NAMALWA (cell line): ENCODE measurements at regions not wholly inside any gene's neighbourhood (a gene's known extent, or its start where the extent isn't known, plus 50 kb on each side); places are given as distances from the start of the nearest gene placed in this dataset.

Source experiments
- DNase-seq: peaks from one replicate; pipeline ENCODE4 v3.0.0-alpha.2; 2015; ENCODE audit warnings: low spot score

DNA sequence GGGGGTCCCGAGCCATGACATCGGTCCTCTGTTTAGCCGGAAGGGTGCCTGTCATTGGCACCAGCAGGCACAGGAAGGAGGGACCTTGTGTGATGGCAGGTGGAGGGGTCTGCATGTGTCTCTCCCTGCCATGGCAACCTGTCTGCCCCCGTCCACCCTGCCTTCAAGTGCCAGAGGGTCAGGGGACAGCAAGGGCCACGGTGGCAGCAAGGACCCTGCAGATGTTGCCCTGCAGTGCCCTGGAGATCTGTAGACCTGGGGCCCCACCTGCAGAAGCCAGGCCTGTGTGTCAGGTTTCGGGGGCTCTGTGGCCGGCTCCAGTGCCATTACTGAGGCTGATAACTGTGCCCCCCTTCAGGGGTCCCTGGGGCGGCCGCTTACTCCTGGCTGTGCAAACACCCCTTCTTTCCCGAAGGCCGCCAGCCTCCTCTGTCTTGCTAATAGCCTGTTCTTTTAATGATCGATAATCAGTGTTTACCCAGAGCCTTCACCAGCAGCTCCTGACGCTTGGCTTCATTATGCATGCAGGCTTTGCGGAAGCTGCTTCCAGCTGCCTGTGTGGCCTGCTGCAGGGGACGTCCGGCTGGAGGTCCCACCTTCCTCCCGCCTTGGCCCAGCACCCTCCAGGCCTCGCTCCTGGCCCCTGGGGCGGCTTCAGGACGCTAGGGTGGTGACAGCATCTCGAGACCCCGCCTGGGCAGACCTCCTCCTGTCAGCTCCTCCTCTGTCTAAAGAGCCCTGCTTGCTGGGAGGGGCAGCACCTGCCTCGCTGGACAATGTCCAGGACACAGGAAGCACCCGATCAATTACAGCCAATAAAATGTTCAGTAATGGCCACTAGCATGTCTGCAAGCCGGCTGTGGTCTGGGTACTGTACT lies 153.0 kb downstream of the KIF26A start:
- no peak for DNase-seq

- no peak for DNase-seq
Observed at GRCh38 chr14:104292084-104292970, 153.9 kb downstream of the KIF26A start.

- no peak for DNase-seq
Observed at GRCh38 chr14:104293231-104293841, 154.9 kb downstream of the KIF26A start.

GRCh38 chr14:104293851-104294627 lies 155.7 kb downstream of the KIF26A start:
- peak; percentile 17 for DNase-seq

DNA sequence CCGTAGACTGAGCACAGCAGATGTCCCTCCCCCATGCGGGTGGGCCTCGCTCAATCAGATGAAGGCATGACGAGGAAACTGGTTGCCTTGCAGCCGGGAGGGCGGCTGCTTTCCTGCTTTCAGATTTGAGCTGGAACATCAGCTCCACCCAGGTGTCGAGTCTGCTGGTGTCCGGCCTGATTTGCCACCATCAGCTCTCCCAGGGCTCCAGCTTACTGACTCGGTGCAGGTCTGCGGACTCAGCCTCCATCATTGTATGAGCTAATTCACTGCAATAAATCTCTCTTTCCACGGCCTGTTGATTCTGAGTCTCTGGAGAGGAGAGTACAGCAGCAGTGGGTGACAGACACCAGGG lies 156.2 kb downstream of the KIF26A start:
- no peak for DNase-seq

- DNase-seq, result no peak
Observed at GRCh38 chr14:104294983-104295680, 156.7 kb downstream of the KIF26A start.

GRCh38 chr14:104295681-104296387 lies 157.4 kb downstream of the KIF26A start:
- DNase-seq, result no peak

- DNase-seq, result no peak
Observed at GRCh38 chr14:104296388-104297312, 158.3 kb downstream of the KIF26A start.

DNA sequence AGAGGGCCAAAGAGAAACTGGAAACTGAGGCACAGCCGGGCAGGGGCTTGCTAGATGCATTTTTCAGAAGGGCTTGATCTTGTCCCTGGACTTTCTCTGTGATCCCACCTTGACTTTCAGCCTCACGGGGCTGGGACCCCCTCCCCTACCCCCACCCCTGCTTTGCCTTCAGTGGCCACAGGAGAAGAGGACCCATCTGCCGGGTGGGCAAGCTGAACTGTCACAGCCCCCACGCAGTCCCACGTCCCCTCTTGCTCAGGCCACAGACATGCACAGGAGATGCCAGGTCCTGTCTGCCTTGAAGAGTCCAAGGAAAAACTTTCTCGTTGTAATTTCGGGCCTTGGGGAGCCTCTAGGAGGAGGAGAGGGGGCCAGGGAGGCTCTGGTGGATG lies 158.9 kb downstream of the KIF26A start:
- DNase-seq, result no peak

GRCh38 chr14:104297721-104298401 lies 159.5 kb downstream of the KIF26A start:
- no peak for DNase-seq

- DNase-seq, result no peak
Observed at GRCh38 chr14:104298458-104298857, 160.1 kb downstream of the KIF26A start.

DNA sequence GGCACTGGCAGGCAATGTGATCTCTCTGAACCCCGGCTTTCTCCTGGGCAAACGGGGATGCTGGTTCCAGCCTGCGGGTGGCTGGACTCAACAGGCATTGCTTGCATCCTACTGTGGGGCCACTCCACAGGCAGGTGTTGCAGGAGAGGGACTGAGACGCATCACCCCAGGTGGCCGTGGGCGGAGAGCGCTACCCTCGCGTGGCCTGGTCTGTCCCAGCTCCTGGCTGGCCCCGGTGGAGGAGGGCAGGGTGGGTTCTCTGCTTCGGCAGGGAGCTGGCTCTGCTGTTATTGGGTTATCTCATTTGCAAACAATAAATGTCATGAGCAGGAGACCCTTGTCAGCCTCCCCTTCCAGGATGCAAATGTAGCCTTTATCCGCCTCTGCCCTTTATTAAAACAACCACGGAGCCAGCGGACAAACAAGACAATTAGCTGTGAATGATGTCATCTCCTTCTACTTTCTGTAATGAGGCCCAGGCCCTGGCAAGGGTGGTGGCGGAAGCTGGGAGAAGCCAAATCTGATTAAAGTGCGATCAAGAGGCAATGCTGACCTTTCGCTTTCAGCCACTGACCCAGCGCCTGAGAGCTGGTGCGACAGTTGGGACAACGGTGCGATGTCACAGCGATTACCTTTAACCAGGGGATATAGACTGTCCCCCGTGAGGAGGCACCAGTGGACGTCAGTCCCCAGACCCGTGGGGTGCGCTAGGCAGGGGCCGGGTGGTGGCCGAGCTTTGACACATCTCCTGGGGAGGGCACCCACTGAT lies 161.8 kb downstream of the KIF26A start:
- no peak for DNase-seq

- no peak for DNase-seq
Observed at GRCh38 chr14:104301731-104302460, 163.5 kb downstream of the KIF26A start.

DNA sequence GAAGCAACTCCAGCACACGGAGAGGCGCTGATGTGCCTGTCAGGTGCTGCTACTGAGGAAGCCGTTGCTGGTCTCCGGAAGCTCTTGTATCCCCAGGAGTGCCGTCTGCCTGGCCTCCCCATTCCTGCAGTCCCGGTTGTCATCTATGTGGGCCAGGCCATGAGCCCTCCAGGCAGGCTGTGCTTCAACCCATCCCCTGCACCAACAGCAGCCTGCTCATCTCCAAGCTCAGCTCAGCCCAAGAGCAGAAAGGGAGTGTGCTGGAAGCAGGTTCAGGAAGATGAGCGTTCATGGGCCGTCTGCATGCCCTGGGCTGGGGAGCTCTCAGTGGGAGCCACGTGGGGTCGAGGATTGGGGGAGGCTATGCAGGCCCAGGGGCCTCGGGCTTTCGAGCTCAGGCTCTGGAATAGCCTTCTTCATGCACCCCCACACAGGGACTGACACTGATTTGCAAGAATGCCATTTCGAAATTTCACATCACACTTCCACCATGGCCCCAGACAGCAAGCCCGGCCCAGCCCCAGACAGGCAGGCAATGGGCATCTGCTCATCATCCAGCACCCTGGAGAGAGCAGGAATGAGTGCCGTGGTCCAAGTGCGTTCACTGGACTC lies 164.5 kb downstream of the KIF26A start:
- DNase-seq, result no peak

DNA sequence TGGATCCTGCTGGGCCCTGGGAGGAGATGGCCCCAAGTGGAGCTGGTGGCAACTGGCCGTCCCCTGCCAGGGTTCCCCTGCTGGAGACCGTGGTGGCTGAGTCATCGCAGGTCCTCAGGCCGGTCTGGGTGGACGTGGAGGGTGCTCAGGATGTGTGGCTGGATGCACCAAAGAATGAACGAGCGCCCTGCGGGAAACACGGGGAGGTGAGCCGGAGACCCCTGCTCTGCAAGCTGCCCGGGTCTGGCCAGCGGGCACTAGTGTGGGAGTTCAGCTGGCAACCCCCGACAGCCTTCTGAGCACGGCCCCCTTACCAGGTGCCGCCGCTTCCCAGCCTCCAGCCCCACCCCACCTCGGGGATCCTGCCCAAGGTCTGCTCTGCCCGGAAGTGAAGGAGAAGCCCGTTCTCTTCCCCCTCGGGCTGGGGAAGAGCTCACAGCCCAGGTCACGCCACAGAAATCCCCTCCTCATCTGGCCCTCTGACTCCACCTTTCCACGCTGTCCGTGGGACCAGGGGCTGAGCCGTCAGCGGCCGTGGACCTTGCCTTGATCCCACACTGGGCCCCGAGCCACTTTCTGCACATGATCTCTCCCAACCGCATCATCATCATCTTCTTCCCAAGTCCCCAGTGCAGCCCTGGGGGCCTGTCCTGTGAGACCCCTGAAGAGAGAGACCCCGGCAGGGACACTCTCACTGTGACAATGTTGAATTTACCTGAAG lies 165.5 kb downstream of the KIF26A start:
- no peak for DNase-seq
